ENCODE measurements at regions not wholly inside any gene's neighbourhood (a gene's known extent, or its start where the extent isn't known, plus 50 kb on each side); places are given as distances from the start of the nearest gene placed in this dataset.

DNA sequence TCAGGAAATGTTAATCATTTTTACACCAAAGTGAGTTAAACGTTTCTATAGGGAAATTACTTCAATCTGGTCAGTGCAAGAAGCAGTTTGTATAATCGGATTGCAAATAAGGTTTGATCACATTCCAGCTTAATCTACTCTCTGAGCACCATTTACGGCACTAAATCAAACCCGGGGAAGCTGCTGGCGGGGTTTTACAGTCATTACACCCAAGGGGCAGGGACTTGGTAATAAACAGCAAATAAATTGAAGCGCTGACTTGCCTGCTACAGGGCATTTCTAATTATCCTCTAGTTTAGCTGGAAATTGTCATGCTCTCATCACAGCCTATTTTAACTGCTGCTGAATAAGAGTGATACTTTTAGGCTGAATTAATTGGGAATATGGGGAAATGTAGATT lies 152.1 kb upstream of the SOX21 start:
- H3K4me1 ChIP-seq (ENCODE audit: control insufficient read depth, insufficient read depth, low read length), result no peaks in the 10 kb centered on the region; the same call in 1 of the 2 replicates

DNA sequence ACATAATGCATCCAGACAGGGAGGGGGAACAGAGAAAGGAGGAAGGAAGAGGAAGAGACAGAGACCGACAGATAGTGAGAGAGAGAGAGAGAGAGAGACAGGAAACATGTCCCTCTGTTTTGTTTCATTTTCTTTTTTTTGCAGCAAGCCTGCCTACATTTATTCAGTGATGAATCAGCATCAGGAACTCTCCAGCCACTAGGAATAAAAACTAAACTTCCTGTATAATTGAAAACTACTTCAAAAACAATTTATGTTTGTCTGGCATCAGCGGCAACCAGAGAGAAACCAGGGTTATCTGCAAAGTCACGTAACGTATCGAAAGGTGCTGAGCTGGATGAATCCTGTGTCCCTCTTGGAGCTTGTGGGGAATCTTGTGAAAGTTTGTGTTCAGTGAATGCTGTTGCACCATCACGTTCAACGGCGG lies 148.6 kb upstream of the SOX21 start:
- in situ Hi-C loops (cut with HindIII; ENCODE audit: low pct_unique_long_range_greater_than_20kb, low sequenced_read_pairs), result no loop called here
- no peaks in the 10 kb centered on the region for H3K36me3 ChIP-seq (ENCODE audit: control insufficient read depth, insufficient read depth, low read length)
- H3K4me1 ChIP-seq (ENCODE audit: control insufficient read depth, insufficient read depth, low read length), result no peaks in the 10 kb centered on the region; the same call in 1 of the 2 replicates
- ChIA-PET CTCF (no interaction called here), POLR2A (no interaction called here)
- H3K4me3 ChIP-seq (ENCODE audit: low read depth in 2 of 2, low read length in 2 of 2), result peak overlapping the region; percentile 19 to 50; a peak in 3 of 4 replicates
- H3K27ac ChIP-seq (ENCODE audit: low read length), result no peak overlapping the region
- H3K9me3 ChIP-seq (ENCODE audit: control insufficient read depth, insufficient read depth, low read depth, low read length), result no peaks in the 10 kb centered on the region
- H3K27me3 ChIP-seq (ENCODE audit: control insufficient read depth, insufficient read depth, low read length), result peaks cover 2% of the 10 kb centered on the region; the same call in 1 of the 2 replicates
- ATAC-seq (no peak), DNase-seq (ENCODE audit: low read depth, low spot score) (no peak)
- BruUV-seq (replicated peaks), result no TSS peak
- TF ChIP-seq POLR2AphosphoS5 (IDR thresholded peaks at IDR 0.05; ENCODE audit: low read depth, low read length), result no peak
- TF ChIP-seq, protein P1, sequence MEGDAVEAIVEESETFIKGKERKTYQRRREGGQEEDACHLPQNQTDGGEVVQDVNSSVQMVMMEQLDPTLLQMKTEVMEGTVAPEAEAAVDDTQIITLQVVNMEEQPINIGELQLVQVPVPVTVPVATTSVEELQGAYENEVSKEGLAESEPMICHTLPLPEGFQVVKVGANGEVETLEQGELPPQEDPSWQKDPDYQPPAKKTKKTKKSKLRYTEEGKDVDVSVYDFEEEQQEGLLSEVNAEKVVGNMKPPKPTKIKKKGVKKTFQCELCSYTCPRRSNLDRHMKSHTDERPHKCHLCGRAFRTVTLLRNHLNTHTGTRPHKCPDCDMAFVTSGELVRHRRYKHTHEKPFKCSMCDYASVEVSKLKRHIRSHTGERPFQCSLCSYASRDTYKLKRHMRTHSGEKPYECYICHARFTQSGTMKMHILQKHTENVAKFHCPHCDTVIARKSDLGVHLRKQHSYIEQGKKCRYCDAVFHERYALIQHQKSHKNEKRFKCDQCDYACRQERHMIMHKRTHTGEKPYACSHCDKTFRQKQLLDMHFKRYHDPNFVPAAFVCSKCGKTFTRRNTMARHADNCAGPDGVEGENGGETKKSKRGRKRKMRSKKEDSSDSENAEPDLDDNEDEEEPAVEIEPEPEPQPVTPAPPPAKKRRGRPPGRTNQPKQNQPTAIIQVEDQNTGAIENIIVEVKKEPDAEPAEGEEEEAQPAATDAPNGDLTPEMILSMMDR (IDR thresholded peaks at IDR 0.05), result no peak
- TF ChIP-seq TCF7L2 (IDR thresholded peaks at IDR 0.05; ENCODE audit: low read depth, low read length), result no peak
- TF ChIP-seq, protein P2, sequence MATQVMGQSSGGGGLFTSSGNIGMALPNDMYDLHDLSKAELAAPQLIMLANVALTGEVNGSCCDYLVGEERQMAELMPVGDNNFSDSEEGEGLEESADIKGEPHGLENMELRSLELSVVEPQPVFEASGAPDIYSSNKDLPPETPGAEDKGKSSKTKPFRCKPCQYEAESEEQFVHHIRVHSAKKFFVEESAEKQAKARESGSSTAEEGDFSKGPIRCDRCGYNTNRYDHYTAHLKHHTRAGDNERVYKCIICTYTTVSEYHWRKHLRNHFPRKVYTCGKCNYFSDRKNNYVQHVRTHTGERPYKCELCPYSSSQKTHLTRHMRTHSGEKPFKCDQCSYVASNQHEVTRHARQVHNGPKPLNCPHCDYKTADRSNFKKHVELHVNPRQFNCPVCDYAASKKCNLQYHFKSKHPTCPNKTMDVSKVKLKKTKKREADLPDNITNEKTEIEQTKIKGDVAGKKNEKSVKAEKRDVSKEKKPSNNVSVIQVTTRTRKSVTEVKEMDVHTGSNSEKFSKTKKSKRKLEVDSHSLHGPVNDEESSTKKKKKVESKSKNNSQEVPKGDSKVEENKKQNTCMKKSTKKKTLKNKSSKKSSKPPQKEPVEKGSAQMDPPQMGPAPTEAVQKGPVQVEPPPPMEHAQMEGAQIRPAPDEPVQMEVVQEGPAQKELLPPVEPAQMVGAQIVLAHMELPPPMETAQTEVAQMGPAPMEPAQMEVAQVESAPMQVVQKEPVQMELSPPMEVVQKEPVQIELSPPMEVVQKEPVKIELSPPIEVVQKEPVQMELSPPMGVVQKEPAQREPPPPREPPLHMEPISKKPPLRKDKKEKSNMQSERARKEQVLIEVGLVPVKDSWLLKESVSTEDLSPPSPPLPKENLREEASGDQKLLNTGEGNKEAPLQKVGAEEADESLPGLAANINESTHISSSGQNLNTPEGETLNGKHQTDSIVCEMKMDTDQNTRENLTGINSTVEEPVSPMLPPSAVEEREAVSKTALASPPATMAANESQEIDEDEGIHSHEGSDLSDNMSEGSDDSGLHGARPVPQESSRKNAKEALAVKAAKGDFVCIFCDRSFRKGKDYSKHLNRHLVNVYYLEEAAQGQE (IDR thresholded peaks at IDR 0.05; ENCODE audit: insufficient read depth in 1 of 2, low read depth in 2 of 2, low read length in 1 of 2), result no peak
- no peak for TF ChIP-seq SIN3A (IDR thresholded peaks at IDR 0.05; ENCODE audit: borderline replicate concordance, insufficient read depth, low read depth, low read length)
- intact Hi-C loops (cut with micrococcal nuclease; ENCODE audit: unreplicated experiment), result no loop called here

More for the DNA sequence above, 152.1 kb upstream of the SOX21 start:
- H3K36me3 ChIP-seq (ENCODE audit: control insufficient read depth, insufficient read depth, low read length), result no peaks in the 10 kb centered on the region
- BruUV-seq (replicated peaks), result no TSS peak
- in situ Hi-C loops (cut with HindIII; ENCODE audit: low pct_unique_long_range_greater_than_20kb, low sequenced_read_pairs) (no loop called here), intact Hi-C loops (cut with micrococcal nuclease; ENCODE audit: unreplicated experiment) (no loop called here)
- H3K27me3 ChIP-seq (ENCODE audit: control insufficient read depth, insufficient read depth, low read length), result peaks cover 2% of the 10 kb centered on the region; the same call in 1 of the 2 replicates
- TF ChIP-seq POLR2AphosphoS5 (IDR thresholded peaks at IDR 0.05; ENCODE audit: low read depth, low read length) (no peak), TCF7L2 (IDR thresholded peaks at IDR 0.05; ENCODE audit: low read depth, low read length) (no peak), SIN3A (IDR thresholded peaks at IDR 0.05; ENCODE audit: borderline replicate concordance, insufficient read depth, low read depth, low read length) (no peak)
- TF ChIP-seq, protein P1 (IDR thresholded peaks at IDR 0.05), result no peak
- TF ChIP-seq, protein P2 (IDR thresholded peaks at IDR 0.05; ENCODE audit: insufficient read depth in 1 of 2, low read depth in 2 of 2, low read length in 1 of 2), result no peak
- no peaks in the 10 kb centered on the region for H3K9me3 ChIP-seq (ENCODE audit: control insufficient read depth, insufficient read depth, low read depth, low read length)
- CTCF ChIA-PET, result no interaction called here
- no peak overlapping the region for H3K4me3 ChIP-seq (ENCODE audit: low read depth in 2 of 2, low read length in 2 of 2)
- no peak overlapping the region for H3K27ac ChIP-seq (ENCODE audit: low read length)
- POLR2A ChIA-PET, result no interaction called here
- no peak for DNase-seq (ENCODE audit: low read depth, low spot score)
- ATAC-seq, result no peak

All from Panc1 (cell line).